ENCODE measurements at regions not wholly inside any gene's neighbourhood (a gene's known extent, or its start where the extent isn't known, plus 50 kb on each side); places are given as distances from the start of the nearest gene placed in this dataset.
A peak's percentile ranks its signal among the peaks of the same experiment; 100 is the strongest.

DNA sequence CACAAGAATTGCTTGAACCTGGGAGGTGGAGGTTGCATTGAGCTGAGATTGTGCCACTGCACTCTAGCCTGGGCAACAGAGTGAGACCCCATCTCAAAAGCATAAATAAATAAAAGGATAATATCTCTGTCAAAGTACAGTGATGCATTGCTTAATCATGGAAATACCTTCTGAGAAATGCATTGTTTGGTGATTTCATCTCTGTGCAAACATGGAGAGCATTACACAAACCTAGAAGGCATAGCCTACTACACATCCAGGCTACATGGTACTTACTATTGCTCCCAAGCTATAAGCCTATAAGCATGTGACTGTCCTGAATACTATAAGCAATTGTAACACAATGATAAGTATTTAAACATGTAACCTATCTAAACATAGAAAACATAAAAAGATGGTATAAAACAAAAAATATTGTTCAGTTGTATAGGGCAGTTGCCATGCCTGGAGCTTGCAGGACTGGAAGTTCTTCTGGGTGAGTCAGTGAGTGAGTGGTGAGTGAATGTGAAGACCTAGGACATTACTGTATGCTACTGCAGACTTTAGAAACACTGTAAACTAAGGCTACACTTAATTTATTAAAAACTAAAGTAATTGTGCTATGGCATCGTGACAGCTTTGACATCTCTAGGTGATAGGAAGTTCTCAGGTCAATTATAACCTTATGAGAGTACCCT, 93.6 kb upstream of the SNRPN start:
- no peaks in the 10 kb centered on the region for H3K79me2 ChIP-seq (ENCODE audit: control insufficient read depth in 1 of 2, insufficient read depth in 2 of 2, low read length in 2 of 2)
- H3K9ac ChIP-seq (replicated peaks in 1 of 4; ENCODE audit: extremely low read depth in 1 of 4, low read depth in 3 of 4, low read length in 3 of 4) = no peak overlapping the region
- no peaks in the 10 kb centered on the region for H3K36me3 ChIP-seq (ENCODE audit: control insufficient read depth in 2 of 4, insufficient read depth in 4 of 4, low read length in 3 of 4)
- H4K8ac ChIP-seq (ENCODE audit: extremely low read depth, insufficient read depth, low read length) = no peak overlapping the region
- H3K4me2 ChIP-seq (ENCODE audit: insufficient read depth in 1 of 2, low read depth in 2 of 2, low read length in 2 of 2) = no peak overlapping the region
- WGBS, 2 experiments (ENCODE audit: extremely low coverage in 1 of 2, insufficient coverage in 1 of 2, insufficient read length in 1 of 2, insufficient replicate concordance in 2 of 2, low coverage in 1 of 2, low lambda C conversion rate in 2 of 2, missing lambda C conversion rate in 1 of 2) = 90% methylated on average over 1 of the region's 1 CpG; no CpG with 5 or more reads in 1 of the 2 experiments
- H2BK15ac ChIP-seq (ENCODE audit: low read length) = no peak overlapping the region
- H3K4me1 ChIP-seq (replicated peaks in 1 of 4; ENCODE audit: control insufficient read depth in 3 of 4, insufficient read depth in 4 of 4, low read length in 3 of 4) = peaks cover 0 to 11% (median 3%) of the 10 kb centered on the region in 4 experiments; a peak in 5 of 7 replicates
- H3K79me1 ChIP-seq (ENCODE audit: low read depth, low read length) = no peaks in the 10 kb centered on the region; the same call in 1 of the 2 replicates
- ChIA-PET CTCF (ENCODE audit: partially characterized antibody) (interaction anchor here (0.7 kb wide), 1 partner anchor 514 kb away, joined by 3 read pairs; no protein-coding TSS in a partner anchor), POLR2A (ENCODE audit: partially characterized antibody) (no interaction called here)
- H3K18ac ChIP-seq (ENCODE audit: extremely low read depth, low read length) = no peak overlapping the region
- TF ChIP-seq CTBP2 (IDR thresholded peaks at IDR 0.05; ENCODE audit: borderline replicate concordance, insufficient read depth, insufficient read length, low read length) (no peak), FOSL1 (IDR thresholded peaks at IDR 0.05; ENCODE audit: insufficient read depth, low read depth, low read length) (no peak)
- H2BK120ac ChIP-seq (replicated peaks; ENCODE audit: low read depth, low read length) = no peak overlapping the region
- no peak overlapping the region for H3K23ac ChIP-seq (ENCODE audit: insufficient read length)
- H4K91ac ChIP-seq (replicated peaks; ENCODE audit: insufficient read length, low read length) = no peak overlapping the region
- no peaks in the 10 kb centered on the region for H3K23me2 ChIP-seq (ENCODE audit: low read depth, low read length)
- no peak overlapping the region for H3K56ac ChIP-seq (replicated peaks; ENCODE audit: insufficient read length, low read depth, low read length)
- H2BK12ac ChIP-seq (ENCODE audit: low read depth, low read length) = no peak overlapping the region
- no peak overlapping the region for H3K4me3 ChIP-seq (ENCODE audit: extremely low read depth in 1 of 4, insufficient read depth in 2 of 4, low read depth in 3 of 4, low read length in 4 of 4)
- H4K5ac ChIP-seq (ENCODE audit: insufficient read length, low read depth, low read length) = no peak overlapping the region
- peaks cover 0 to 10% of the 10 kb centered on the region in 2 experiments; a peak in 3 of 4 replicates for H3K9me3 ChIP-seq (ENCODE audit: insufficient read depth in 2 of 2, low read depth in 1 of 2, low read length in 1 of 2)
- no peak overlapping the region for H3K27ac ChIP-seq (ENCODE audit: low read depth, low read length)
- H2AFZ ChIP-seq (ENCODE audit: low read length) = no peak overlapping the region
- no peak overlapping the region; the same call in 1 of the 2 replicates for H2AK5ac ChIP-seq (ENCODE audit: low read depth, low read length)
- DNase-seq (ENCODE audit: low read depth in 1 of 2, low spot score in 2 of 2) = no peak
- no peaks in the 10 kb centered on the region for H3K27me3 ChIP-seq (replicated peaks in 1 of 4; ENCODE audit: control insufficient read depth in 3 of 4, extremely low read depth in 1 of 4, insufficient read depth in 3 of 4, low read length in 3 of 4)
- no peak overlapping the region for H2BK5ac ChIP-seq (ENCODE audit: low read depth, low read length)
- H3K4ac ChIP-seq (replicated peaks; ENCODE audit: insufficient read length, low read depth, low read length) = no peak overlapping the region
- no peaks in the 10 kb centered on the region for H4K20me1 ChIP-seq (replicated peaks in 1 of 2; ENCODE audit: control insufficient read depth in 1 of 2, insufficient read depth in 2 of 2, low read length in 2 of 2)
- no peak for FAIRE-seq
- no peak overlapping the region for H3K14ac ChIP-seq (ENCODE audit: insufficient read length)
- peak overlapping the region; percentile 83 for H2BK20ac ChIP-seq (ENCODE audit: low read length)
